ENCODE measurements at regions not wholly inside any gene's neighbourhood (a gene's known extent, or its start where the extent isn't known, plus 50 kb on each side); places are given as distances from the start of the nearest gene placed in this dataset.
"Not testable (repeated sequence)": the region's sequence is repeated elsewhere in the genome, so short reads cannot be mapped to it uniquely, and the experiment has no call there.

DNA sequence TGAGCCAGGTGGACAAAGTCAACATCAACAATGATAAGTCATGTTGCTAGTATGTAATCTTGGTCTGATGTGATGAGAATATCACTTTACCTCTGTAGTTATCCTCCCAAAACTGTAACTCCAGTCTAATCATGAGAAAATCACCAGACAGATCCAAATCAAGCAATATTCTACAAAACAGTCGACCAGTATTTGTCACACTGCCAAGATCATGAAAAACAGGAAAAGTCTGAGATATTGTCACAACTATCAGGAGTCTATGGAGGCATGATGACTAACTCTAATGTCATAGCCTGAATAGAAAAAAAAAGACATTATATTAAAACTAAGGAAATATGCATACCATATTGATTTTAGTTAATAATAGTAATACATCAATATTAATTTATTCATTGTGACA is 1883.3 kb upstream of the CELF4 start:
- no peaks in the 10 kb centered on the region for H4K20me1 ChIP-seq (ENCODE audit: low read length)
- H3F3A ChIP-seq (ENCODE audit: low read length, unreplicated experiment): no peaks in the 10 kb centered on the region
- intact Hi-C loops (cut with micrococcal nuclease): loop anchor here (2.0 kb wide), 1 partner anchor 34 kb away; no protein-coding TSS in a partner anchor
- no peaks in the 10 kb centered on the region for H3K27me3 ChIP-seq (ENCODE audit: low read length)
- H3K36me3 ChIP-seq (ENCODE audit: low read depth, low read length): no peaks in the 10 kb centered on the region
- BruUV-seq (replicated peaks): no TSS peak
- H3K4me3 ChIP-seq (ENCODE audit: low read length): no peak overlapping the region
- peaks cover 3% of the 10 kb centered on the region; the same call in 1 of the 2 replicates for H3K4me1 ChIP-seq (ENCODE audit: insufficient read depth, low read length)
- H3K9me2 ChIP-seq (replicated peaks; ENCODE audit: low read length): no peaks in the 10 kb centered on the region
- H3K79me2 ChIP-seq (ENCODE audit: low read length): no peaks in the 10 kb centered on the region
- no peaks in the 10 kb centered on the region for H3K9me3 ChIP-seq (ENCODE audit: low read length)
- DNase-seq (peak; percentile 60), ATAC-seq (peak; percentile 35)
- CTCF ChIA-PET: no interaction called here
- no peak overlapping the region for H2AFZ ChIP-seq (ENCODE audit: low read length)
- no peak overlapping the region for H3K9ac ChIP-seq (ENCODE audit: low read length)
- H3K27ac ChIP-seq (ENCODE audit: low read length): peak overlapping the region; percentile 48; the same call in 1 of the 2 replicates
- 0 out of 2 replicates have a peak overlapping the region, but pooled peaks have one; percentile 14 for H3K4me2 ChIP-seq (ENCODE audit: low read length)
- TF ChIP-seq EZH2phosphoT487 (IDR thresholded peaks at IDR 0.05; ENCODE audit: borderline replicate concordance, low read length): no peak
- TF ChIP-seq, protein P1, sequence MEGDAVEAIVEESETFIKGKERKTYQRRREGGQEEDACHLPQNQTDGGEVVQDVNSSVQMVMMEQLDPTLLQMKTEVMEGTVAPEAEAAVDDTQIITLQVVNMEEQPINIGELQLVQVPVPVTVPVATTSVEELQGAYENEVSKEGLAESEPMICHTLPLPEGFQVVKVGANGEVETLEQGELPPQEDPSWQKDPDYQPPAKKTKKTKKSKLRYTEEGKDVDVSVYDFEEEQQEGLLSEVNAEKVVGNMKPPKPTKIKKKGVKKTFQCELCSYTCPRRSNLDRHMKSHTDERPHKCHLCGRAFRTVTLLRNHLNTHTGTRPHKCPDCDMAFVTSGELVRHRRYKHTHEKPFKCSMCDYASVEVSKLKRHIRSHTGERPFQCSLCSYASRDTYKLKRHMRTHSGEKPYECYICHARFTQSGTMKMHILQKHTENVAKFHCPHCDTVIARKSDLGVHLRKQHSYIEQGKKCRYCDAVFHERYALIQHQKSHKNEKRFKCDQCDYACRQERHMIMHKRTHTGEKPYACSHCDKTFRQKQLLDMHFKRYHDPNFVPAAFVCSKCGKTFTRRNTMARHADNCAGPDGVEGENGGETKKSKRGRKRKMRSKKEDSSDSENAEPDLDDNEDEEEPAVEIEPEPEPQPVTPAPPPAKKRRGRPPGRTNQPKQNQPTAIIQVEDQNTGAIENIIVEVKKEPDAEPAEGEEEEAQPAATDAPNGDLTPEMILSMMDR (conservative IDR thresholded peaks at IDR 0.05; ENCODE audit: low read depth, low read length): no peak
- TF ChIP-seq EZH2 (IDR thresholded peaks at IDR 0.05; ENCODE audit: low read length, unreplicated experiment): no peak
- POLR2A ChIA-PET (ENCODE audit: unreplicated experiment): no interaction called here

DNA sequence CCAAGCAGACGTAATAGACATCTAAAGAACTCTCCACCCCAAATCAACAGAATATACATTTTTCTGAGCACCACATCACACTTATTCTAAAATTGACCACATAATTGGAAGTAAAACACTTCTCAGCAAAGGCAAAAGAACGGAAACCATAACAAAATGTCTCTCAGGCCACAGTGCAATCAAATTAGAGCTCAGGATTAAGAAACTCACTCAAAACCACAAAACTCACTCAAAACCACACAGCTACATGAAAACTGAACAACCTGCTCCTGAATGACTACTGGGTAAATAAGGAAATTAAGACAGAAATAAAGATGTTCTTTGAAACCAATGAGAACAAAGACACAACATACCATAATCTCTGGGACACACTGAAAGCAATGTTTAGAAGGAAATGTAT is 1879.4 kb upstream of the CELF4 start:
- H3K9me3 ChIP-seq (ENCODE audit: low read length); ATAC-seq; DNase-seq; H3K9me2 ChIP-seq (replicated peaks; ENCODE audit: low read length); H2AFZ ChIP-seq (ENCODE audit: low read length); H3K4me1 ChIP-seq (ENCODE audit: insufficient read depth, low read length); H3F3A ChIP-seq (ENCODE audit: low read length, unreplicated experiment); H4K20me1 ChIP-seq (ENCODE audit: low read length); CTCF ChIA-PET; H3K4me3 ChIP-seq (ENCODE audit: low read length); H3K4me2 ChIP-seq (ENCODE audit: low read length); H3K27me3 ChIP-seq (ENCODE audit: low read length); H3K36me3 ChIP-seq (ENCODE audit: low read depth, low read length); H3K27ac ChIP-seq (ENCODE audit: low read length); intact Hi-C loops (cut with micrococcal nuclease); BruUV-seq (replicated peaks); H3K79me2 ChIP-seq (ENCODE audit: low read length); H3K9ac ChIP-seq (ENCODE audit: low read length): not testable (repeated sequence)
- POLR2A ChIA-PET (ENCODE audit: unreplicated experiment): interaction anchor here (0.5 kb wide), 1 partner anchor 10 kb away, joined by 3 read pairs; no protein-coding TSS in a partner anchor

DNA sequence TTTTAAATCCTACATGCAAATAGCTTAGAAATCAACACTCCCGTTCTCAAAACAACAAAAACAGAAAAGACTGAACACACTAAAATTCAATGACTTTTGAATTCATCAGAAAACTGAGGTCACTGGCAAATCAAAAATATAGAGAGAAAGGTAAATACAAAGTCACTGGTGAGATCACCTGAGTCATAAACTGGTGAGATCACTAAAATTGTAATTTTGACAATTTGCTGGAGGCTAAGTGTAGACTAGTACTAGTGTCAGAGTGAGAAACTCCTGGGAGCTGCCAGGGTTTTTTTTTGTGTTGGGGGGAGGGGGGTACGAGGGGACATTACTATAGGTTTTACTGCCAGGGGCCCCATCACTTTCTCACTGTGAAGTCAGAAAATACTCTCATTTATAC is 1876.0 kb upstream of the CELF4 start:
- Histone ChIP-seq H2AFZ (ENCODE audit: low read length) (no peak overlapping the region), H3K9me3 (ENCODE audit: low read length) (no peaks in the 10 kb centered on the region), H3K4me1 (ENCODE audit: insufficient read depth, low read length) (0 out of 2 replicates have a peak, but pooled peaks cover 3% of the 10 kb centered on the region), H3K4me2 (ENCODE audit: low read length) (no peak overlapping the region; the same call in 1 of the 2 replicates), H4K20me1 (ENCODE audit: low read length) (no peaks in the 10 kb centered on the region), H3K9ac (ENCODE audit: low read length) (no peak overlapping the region), H3K27me3 (ENCODE audit: low read length) (no peaks in the 10 kb centered on the region), H3K27ac (ENCODE audit: low read length) (no peak overlapping the region), H3F3A (ENCODE audit: low read length, unreplicated experiment) (no peaks in the 10 kb centered on the region), H3K9me2 (replicated peaks; ENCODE audit: low read length) (no peaks in the 10 kb centered on the region), H3K79me2 (ENCODE audit: low read length) (no peaks in the 10 kb centered on the region), H3K36me3 (ENCODE audit: low read depth, low read length) (no peaks in the 10 kb centered on the region), H3K4me3 (ENCODE audit: low read length) (no peak overlapping the region)
- DNase-seq (peak; percentile 57), ATAC-seq (peak; percentile 73)
- CTCF ChIA-PET: no interaction called here
- POLR2A ChIA-PET (ENCODE audit: unreplicated experiment): no interaction called here
- no peak for TF ChIP-seq EZH2 (IDR thresholded peaks at IDR 0.05; ENCODE audit: low read length, unreplicated experiment)
- TF ChIP-seq, protein P1 (conservative IDR thresholded peaks at IDR 0.05; ENCODE audit: low read depth, low read length): no peak
- TF ChIP-seq EZH2phosphoT487 (IDR thresholded peaks at IDR 0.05; ENCODE audit: borderline replicate concordance, low read length): no peak
- intact Hi-C loops (cut with micrococcal nuclease): no loop called here
- BruUV-seq (replicated peaks): no TSS peak
